ENCODE measurements at regions not wholly inside any gene's neighbourhood (a gene's known extent, or its start where the extent isn't known, plus 50 kb on each side); places are given as distances from the start of the nearest gene placed in this dataset.

DNA sequence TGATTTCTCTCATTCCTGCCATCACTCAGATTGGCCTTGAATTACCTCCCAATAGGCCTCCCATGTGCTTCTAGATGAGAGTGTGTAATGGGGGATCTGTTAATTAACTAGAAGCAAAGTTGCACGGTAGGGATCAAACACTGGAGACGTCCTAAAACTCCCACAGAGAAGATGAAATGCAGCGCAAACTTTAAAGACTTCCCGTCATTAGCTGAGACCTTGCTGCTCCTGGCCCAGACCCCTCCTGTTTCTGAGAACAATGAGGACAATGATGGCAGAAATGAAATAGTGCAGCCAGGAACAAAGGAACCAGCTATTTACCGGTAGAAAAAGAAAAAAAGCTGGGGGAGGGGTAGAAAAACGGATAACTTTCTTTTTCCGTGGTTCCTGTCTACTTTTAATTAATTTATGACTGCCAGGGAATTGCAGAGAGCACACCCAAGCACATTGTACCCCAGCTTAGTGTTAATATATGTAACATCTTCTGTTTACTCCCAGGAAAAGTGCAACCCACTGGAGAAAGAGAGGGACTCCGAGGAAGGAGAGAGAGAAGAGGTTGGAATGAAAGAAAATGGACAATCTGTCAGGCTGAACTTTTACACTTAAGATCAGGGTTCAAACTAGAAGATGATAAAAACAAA lies 280.7 kb upstream of the SOX5 start:
- peaks cover 22% of the 10 kb centered on the region for H3K4me1 ChIP-seq (ENCODE audit: control insufficient read depth, extremely low read depth, insufficient read depth, low read length)
- H3K9ac ChIP-seq (replicated peaks; ENCODE audit: extremely low read depth, insufficient read depth, low read length) = no peak overlapping the region
- ChIA-PET CTCF (interaction anchor here (1.2 to 1.7 kb wide), 4 partner anchors 9 to 121 kb away, joined by 4 read pairs; no protein-coding TSS in a partner anchor), POLR2A (no interaction called here)
- DNase-seq (ENCODE audit: low read depth, low spot score) = peak; percentile 59
- H2AFZ ChIP-seq (ENCODE audit: low read depth, low read length) = peak overlapping the region; percentile 81
- no peak overlapping the region for H3K4me3 ChIP-seq (replicated peaks in 1 of 3; ENCODE audit: insufficient read depth in 1 of 3, low read depth in 1 of 3, low read length in 3 of 3)
- no TSS peak for BruUV-seq (replicated peaks)
- dilution Hi-C loops (cut with MboI; ENCODE audit: extremely low pct_ligation_motif_present, low sequenced_read_pairs) (no loop called here), intact Hi-C loops (cut with micrococcal nuclease) (no loop called here)
- no peak for TF ChIP-seq JUN (IDR thresholded peaks at IDR 0.05; ENCODE audit: borderline replicate concordance, insufficient read depth, insufficient read length, low read depth)
- TF ChIP-seq CTCF (IDR thresholded peaks at IDR 0.05; ENCODE audit: extremely low read depth in 1 of 2, insufficient read depth in 1 of 2, low read depth in 1 of 2, low read length in 2 of 2) = no peak
- TF ChIP-seq POLR2AphosphoS5 (IDR thresholded peaks at IDR 0.05; ENCODE audit: insufficient read depth, low read depth, low read length) = no peak
- TF ChIP-seq MAX (IDR thresholded peaks at IDR 0.05; ENCODE audit: insufficient read depth, insufficient read length) = no peak
- no peak for TF ChIP-seq EZH2 (IDR thresholded peaks at IDR 0.05; ENCODE audit: borderline replicate concordance, low read depth, low read length, severe bottlenecking)
- no peaks in the 10 kb centered on the region for H3K36me3 ChIP-seq (ENCODE audit: control insufficient read depth in 2 of 2, extremely low read depth in 1 of 2, insufficient read depth in 2 of 2, low read length in 2 of 2)
- FAIRE-seq = no peak
- H3K79me2 ChIP-seq (ENCODE audit: control insufficient read depth, insufficient read depth, low read length) = no peaks in the 10 kb centered on the region
- H4K20me1 ChIP-seq (replicated peaks; ENCODE audit: control insufficient read depth, extremely low read depth, insufficient read depth, low read length) = no peaks in the 10 kb centered on the region
- H3K27ac ChIP-seq (ENCODE audit: insufficient read depth, low read depth, low read length) = no peak overlapping the region
- no peaks in the 10 kb centered on the region for H3K9me1 ChIP-seq (replicated peaks; ENCODE audit: control insufficient read depth, extremely low read depth, insufficient read depth, low read length)
- peak overlapping the region; percentile 27 for H3K4me2 ChIP-seq (ENCODE audit: insufficient read depth, low read length)
- H3K27me3 ChIP-seq (ENCODE audit: control insufficient read depth in 2 of 2, insufficient read depth in 2 of 2, low read length in 2 of 2) = no peaks in the 10 kb centered on the region
- H3K9me3 ChIP-seq (replicated peaks; ENCODE audit: control insufficient read depth, insufficient read depth, low read length) = no peaks in the 10 kb centered on the region
